HG03575 (cell line): ENCODE measurements at regions not wholly inside any gene's neighbourhood (a gene's known extent, or its start where the extent isn't known, plus 50 kb on each side); places are given as distances from the start of the nearest gene placed in this dataset.
"Not testable (repeated sequence)": the region's sequence is repeated elsewhere in the genome, so short reads cannot be mapped to it uniquely, and the experiment has no call there.

Experiments used
- ATAC-seq: cut with Tn5 transposase; IDR thresholded peaks from one replicate; pipeline ENCODE4 v1.9.1; 2021; ENCODE audit not compliant: unreplicated experiment, insufficient number of reproducible peaks, low FRiP score; ENCODE audit errors: extremely low read depth

GRCh38 chr13:89496478-89496877 lies 1825.3 kb downstream of the SLITRK5 start:
- no peak for ATAC-seq

GRCh38 chr13:89497658-89498057 lies 1826.5 kb downstream of the SLITRK5 start:
- ATAC-seq: no peak

- no peak for ATAC-seq
Observed at GRCh38 chr13:89502286-89502685, 1831.1 kb downstream of the SLITRK5 start.

- ATAC-seq: no peak
Observed at GRCh38 chr13:89514534-89515312, 1832.8 kb upstream of the MIR17HG start.

- ATAC-seq: no peak
Observed at GRCh38 chr13:89515948-89516347, 1831.5 kb upstream of the MIR17HG start.

GRCh38 chr13:89518289-89519077 lies 1829.0 kb upstream of the MIR17HG start:
- ATAC-seq: no peak

GRCh38 chr13:89520468-89520867 lies 1827.0 kb upstream of the MIR17HG start:
- no peak for ATAC-seq

GRCh38 chr13:89521672-89522071 lies 1825.8 kb upstream of the MIR17HG start:
- ATAC-seq: not testable (repeated sequence)

- ATAC-seq: no peak
Observed at GRCh38 chr13:89541091-89542030, 1806.1 kb upstream of the MIR17HG start.

- ATAC-seq: no peak
Observed at GRCh38 chr13:89550938-89551337, 1796.5 kb upstream of the MIR17HG start.

- ATAC-seq: no peak
Observed at GRCh38 chr13:89554801-89555200, 1792.7 kb upstream of the MIR17HG start.

GRCh38 chr13:89565476-89566100 lies 1781.9 kb upstream of the MIR17HG start:
- no peak for ATAC-seq

GRCh38 chr13:89567025-89567424 lies 1780.5 kb upstream of the MIR17HG start:
- ATAC-seq: no peak

GRCh38 chr13:89568276-89568675 lies 1779.2 kb upstream of the MIR17HG start:
- ATAC-seq: no peak

- no peak for ATAC-seq
Observed at GRCh38 chr13:89568746-89569145, 1778.7 kb upstream of the MIR17HG start.

- ATAC-seq: no peak
Observed at GRCh38 chr13:89571676-89572075, 1775.8 kb upstream of the MIR17HG start.

GRCh38 chr13:89574077-89574476 lies 1773.4 kb upstream of the MIR17HG start:
- no peak for ATAC-seq

- no peak for ATAC-seq
Observed at GRCh38 chr13:89577301-89577700, 1770.2 kb upstream of the MIR17HG start.
